Pons (tissue), 1 donor: ENCODE measurements at regions not wholly inside any gene's neighbourhood (a gene's known extent, or its start where the extent isn't known, plus 50 kb on each side); places are given as distances from the start of the nearest gene placed in this dataset.
"Not testable (repeated sequence)": the region's sequence is repeated elsewhere in the genome, so short reads cannot be mapped to it uniquely, and the experiment has no call there.

ENCODE experiments used
- DNase-seq: peaks from one replicate; pipeline ENCODE4 v3.0.0-alpha.2; 2016; ENCODE audit warnings: low spot score

GRCh38 chr14:43166163-43166562 is 1340.9 kb downstream of the FSCB start:
- DNase-seq = no peak

- no peak for DNase-seq
Measured at GRCh38 chr14:43165651-43166050, 1341.4 kb downstream of the FSCB start.

GRCh38 chr14:43161477-43161876 is 1345.6 kb downstream of the FSCB start:
- DNase-seq = no peak

GRCh38 chr14:43157661-43158060 is 1349.4 kb downstream of the FSCB start:
- DNase-seq = no peak

GRCh38 chr14:43155924-43156323 is 1351.2 kb downstream of the FSCB start:
- no peak for DNase-seq

- DNase-seq = no peak
Measured at GRCh38 chr14:43155258-43155657, 1351.8 kb downstream of the FSCB start.

GRCh38 chr14:43147485-43147884 is 1359.6 kb downstream of the FSCB start:
- DNase-seq = no peak

- DNase-seq = no peak
Measured at GRCh38 chr14:43145361-43145760, 1361.7 kb downstream of the FSCB start.

GRCh38 chr14:43143106-43143505 is 1364.0 kb downstream of the FSCB start:
- no peak for DNase-seq

GRCh38 chr14:43141636-43142191 is 1365.4 kb downstream of the FSCB start:
- no peak for DNase-seq

GRCh38 chr14:43140453-43140852 is 1366.6 kb downstream of the FSCB start:
- no peak for DNase-seq

GRCh38 chr14:43135877-43136411 is 1371.1 kb downstream of the FSCB start:
- DNase-seq = no peak

GRCh38 chr14:43132441-43132840 is 1374.6 kb downstream of the FSCB start:
- no peak for DNase-seq

GRCh38 chr14:43128429-43128828 is 1378.7 kb downstream of the FSCB start:
- not testable (repeated sequence) for DNase-seq

- DNase-seq = not testable (repeated sequence)
Measured at GRCh38 chr14:43127874-43128273, 1379.2 kb downstream of the FSCB start.

GRCh38 chr14:43123544-43123943 is 1383.5 kb downstream of the FSCB start:
- no peak for DNase-seq

- DNase-seq = no peak
Measured at GRCh38 chr14:43119672-43120071, 1387.4 kb downstream of the FSCB start.

- DNase-seq = no peak
Measured at GRCh38 chr14:43116341-43116740, 1390.7 kb downstream of the FSCB start.

GRCh38 chr14:43105305-43105704 is 1401.8 kb downstream of the FSCB start:
- no peak for DNase-seq

- no peak for DNase-seq
Measured at GRCh38 chr14:43090380-43090779, 1416.7 kb downstream of the FSCB start.

- no peak for DNase-seq
Measured at GRCh38 chr14:43087666-43088065, 1419.4 kb downstream of the FSCB start.

- no peak for DNase-seq
Measured at GRCh38 chr14:43085819-43086218, 1421.3 kb downstream of the FSCB start.

- not testable (repeated sequence) for DNase-seq
Measured at GRCh38 chr14:43067372-43067771, 1439.7 kb downstream of the FSCB start.

GRCh38 chr14:43056106-43056505 is 1449.4 kb downstream of the LRFN5 start:
- DNase-seq = no peak
